MG63 (cell line): ENCODE measurements at regions not wholly inside any gene's neighbourhood (a gene's known extent, or its start where the extent isn't known, plus 50 kb on each side); places are given as distances from the start of the nearest gene placed in this dataset.

ENCODE experiments used
- DNase-seq: peaks from one replicate; pipeline ENCODE4 v3.0.0-alpha.2; 2020
- H3K27me3 ChIP-seq: fragments of 250-450 bp; sonication (Bioruptor Pico); 2 replicates; pipeline ENCODE4 v1.5.1; 2020; ENCODE audit warnings: mild to moderate bottlenecking, moderate library complexity
- H3K36me3 ChIP-seq: fragments of 250-450 bp; sonication (Bioruptor Pico); 2 replicates; pipeline ENCODE4 v1.5.1; 2020; ENCODE audit warnings: mild to moderate bottlenecking, moderate library complexity
- H3K4me3 ChIP-seq: fragments of 250-450 bp; sonication (Bioruptor Pico); 2 replicates; pipeline ENCODE4 v1.5.1; 2020; ENCODE audit warnings: mild to moderate bottlenecking, moderate library complexity
- H3K9me3 ChIP-seq: fragments of 250-450 bp; sonication (Bioruptor Pico); 2 replicates; pipeline ENCODE4 v1.5.1; 2020; ENCODE audit warnings: mild to moderate bottlenecking, moderate library complexity

GRCh38 chr20:40459299-40459698 lies 229.7 kb downstream of the MAFB start:
- Histone ChIP-seq H3K27me3 (no peaks in the 10 kb centered on the region; the same call in 1 of the 2 replicates), H3K9me3 (no peaks in the 10 kb centered on the region), H3K4me3 (no peak overlapping the region), H3K36me3 (no peaks in the 10 kb centered on the region)
- DNase-seq, result no peak

DNA sequence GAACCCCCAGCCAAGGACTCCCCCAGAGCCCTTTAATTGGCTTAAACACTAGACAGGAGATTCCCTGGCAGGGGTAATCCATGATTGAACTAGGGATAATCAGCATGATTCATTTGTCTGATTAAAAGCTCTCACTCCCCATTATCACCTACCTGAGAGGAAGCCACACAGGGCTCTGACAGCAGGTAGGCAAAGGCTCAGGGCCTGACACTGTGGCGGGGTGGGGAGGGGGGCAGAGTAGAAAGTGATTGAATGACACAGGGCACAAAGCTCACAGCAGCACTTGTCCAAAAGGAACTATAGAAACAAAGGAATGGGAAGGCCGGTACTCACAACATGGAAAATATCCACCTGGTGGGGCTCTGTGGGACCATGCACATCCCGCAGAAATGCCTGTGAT lies 231.6 kb downstream of the MAFB start:
- no peak overlapping the region for H3K4me3 ChIP-seq
- H3K9me3 ChIP-seq, result no peaks in the 10 kb centered on the region
- DNase-seq, result no peak
- H3K36me3 ChIP-seq, result no peaks in the 10 kb centered on the region
- no peaks in the 10 kb centered on the region; the same call in 1 of the 2 replicates for H3K27me3 ChIP-seq

GRCh38 chr20:40452758-40453157 lies 236.3 kb downstream of the MAFB start:
- no peaks in the 10 kb centered on the region; the same call in 1 of the 2 replicates for H3K27me3 ChIP-seq
- DNase-seq, result no peak
- H3K36me3 ChIP-seq, result no peaks in the 10 kb centered on the region
- no peaks in the 10 kb centered on the region for H3K9me3 ChIP-seq
- H3K4me3 ChIP-seq, result no peak overlapping the region

GRCh38 chr20:40451552-40451951 lies 237.5 kb downstream of the MAFB start:
- H3K27me3 ChIP-seq, result no peaks in the 10 kb centered on the region; the same call in 1 of the 2 replicates
- no peaks in the 10 kb centered on the region for H3K36me3 ChIP-seq
- no peak for DNase-seq
- H3K4me3 ChIP-seq, result no peak overlapping the region
- H3K9me3 ChIP-seq, result no peaks in the 10 kb centered on the region

GRCh38 chr20:40449974-40450616 lies 238.9 kb downstream of the MAFB start:
- no peaks in the 10 kb centered on the region for H3K9me3 ChIP-seq
- no peak for DNase-seq

DNA sequence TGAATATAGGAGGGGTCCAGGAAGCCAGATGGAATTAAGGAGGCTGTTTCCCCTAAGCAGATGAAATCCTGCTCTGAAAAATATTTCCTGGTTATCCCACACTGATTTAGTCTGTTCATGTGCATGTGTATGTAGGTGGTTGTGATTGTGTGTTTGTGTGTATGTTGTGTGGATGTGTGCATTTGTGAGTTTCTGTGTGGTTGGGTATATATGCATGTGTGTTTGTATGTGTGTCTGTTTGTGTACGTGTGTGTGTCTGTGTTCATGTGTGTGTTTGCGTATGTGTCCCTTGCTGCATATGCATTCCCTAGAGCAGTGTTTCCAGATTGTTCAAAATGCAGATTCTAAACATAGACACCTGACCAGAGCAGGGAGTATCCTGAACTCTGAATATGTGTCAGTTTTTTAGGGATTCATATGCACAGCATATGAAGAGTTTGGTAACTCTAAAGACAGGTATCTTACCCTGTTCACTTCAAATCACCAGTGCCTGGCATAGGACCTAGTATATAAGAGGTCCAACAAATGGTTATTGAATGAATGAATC lies 239.8 kb downstream of the MAFB start:
- Histone ChIP-seq H3K9me3 (no peaks in the 10 kb centered on the region), H3K36me3 (no peaks in the 10 kb centered on the region), H3K4me3 (no peak overlapping the region), H3K27me3 (no peaks in the 10 kb centered on the region)
- no peak for DNase-seq

More at GRCh38 chr20:40449974-40450616, 238.9 kb downstream of the MAFB start:
- H3K27me3 ChIP-seq, result no peaks in the 10 kb centered on the region; the same call in 1 of the 2 replicates
- H3K4me3 ChIP-seq, result no peak overlapping the region
- H3K36me3 ChIP-seq, result no peaks in the 10 kb centered on the region

GRCh38 chr20:40446888-40447287 lies 242.1 kb downstream of the MAFB start:
- H3K27me3 ChIP-seq, result no peaks in the 10 kb centered on the region
- no peak overlapping the region for H3K4me3 ChIP-seq
- no peaks in the 10 kb centered on the region for H3K36me3 ChIP-seq
- no peaks in the 10 kb centered on the region for H3K9me3 ChIP-seq
- DNase-seq, result no peak

DNA sequence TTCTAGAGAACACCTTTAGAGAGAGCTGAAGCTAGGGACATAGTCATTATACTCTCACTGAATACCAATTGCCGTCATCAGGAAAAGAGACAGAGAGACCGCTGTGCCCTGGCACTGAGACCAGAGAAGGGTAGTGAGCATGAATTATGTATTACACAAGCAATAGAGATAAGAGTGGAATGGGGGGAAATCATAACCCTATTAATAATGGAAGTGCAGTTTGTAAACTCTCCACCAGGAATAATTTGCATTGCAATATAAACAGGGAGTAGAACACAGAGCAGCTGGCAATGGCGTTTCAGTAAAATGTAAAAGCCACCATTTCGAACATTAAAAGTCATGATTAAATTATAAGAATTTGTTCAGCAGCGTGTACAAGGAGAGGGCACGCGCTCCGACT lies 244.5 kb downstream of the MAFB start:
- Histone ChIP-seq H3K9me3 (no peaks in the 10 kb centered on the region), H3K27me3 (no peaks in the 10 kb centered on the region), H3K36me3 (no peaks in the 10 kb centered on the region), H3K4me3 (no peak overlapping the region)
- DNase-seq, result no peak

DNA sequence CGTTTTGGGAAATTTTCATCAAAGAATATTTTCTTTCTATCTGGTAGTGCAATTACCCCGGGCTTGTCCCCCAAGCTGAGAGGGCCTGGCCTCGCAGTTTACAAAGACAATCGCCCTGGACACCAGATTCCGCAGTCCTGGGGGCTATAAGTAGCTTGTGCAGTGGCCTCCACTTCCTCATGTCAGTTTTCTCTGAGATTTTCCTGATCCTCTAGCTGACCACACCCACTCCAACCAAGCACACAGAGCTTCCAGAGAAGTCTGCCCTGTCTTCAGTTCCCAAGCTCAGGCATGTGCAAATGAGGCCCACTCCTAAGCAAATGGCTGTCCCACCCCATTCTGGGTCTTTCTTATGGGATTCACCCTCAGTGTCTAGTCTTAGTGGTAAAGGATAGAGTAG lies 245.3 kb downstream of the MAFB start:
- Histone ChIP-seq H3K27me3 (no peaks in the 10 kb centered on the region), H3K4me3 (no peak overlapping the region), H3K9me3 (no peaks in the 10 kb centered on the region), H3K36me3 (no peaks in the 10 kb centered on the region)
- no peak for DNase-seq

- Histone ChIP-seq H3K27me3 (no peaks in the 10 kb centered on the region), H3K36me3 (no peaks in the 10 kb centered on the region), H3K9me3 (no peaks in the 10 kb centered on the region), H3K4me3 (no peak overlapping the region)
- peak; percentile 45 for DNase-seq
These were observed 246.7 kb downstream of the MAFB start for GRCh38 chr20:40442181-40442963.

GRCh38 chr20:40441771-40442170 lies 247.3 kb downstream of the MAFB start:
- no peaks in the 10 kb centered on the region for H3K27me3 ChIP-seq
- DNase-seq, result no peak
- no peak overlapping the region for H3K4me3 ChIP-seq
- H3K9me3 ChIP-seq, result no peaks in the 10 kb centered on the region
- H3K36me3 ChIP-seq, result no peaks in the 10 kb centered on the region

GRCh38 chr20:40438161-40438830 lies 250.7 kb downstream of the MAFB start:
- DNase-seq, result no peak

GRCh38 chr20:40436011-40436410 lies 253.0 kb downstream of the MAFB start:
- no peaks in the 10 kb centered on the region for H3K36me3 ChIP-seq
- H3K27me3 ChIP-seq, result no peaks in the 10 kb centered on the region
- no peaks in the 10 kb centered on the region for H3K9me3 ChIP-seq
- no peak overlapping the region for H3K4me3 ChIP-seq
- DNase-seq, result no peak

More at GRCh38 chr20:40438161-40438830, 250.7 kb downstream of the MAFB start:
- Histone ChIP-seq H3K27me3 (no peaks in the 10 kb centered on the region), H3K36me3 (no peaks in the 10 kb centered on the region), H3K4me3 (no peak overlapping the region), H3K9me3 (no peaks in the 10 kb centered on the region)

GRCh38 chr20:40435146-40435895 lies 253.7 kb downstream of the MAFB start:
- no peak overlapping the region for H3K4me3 ChIP-seq
- H3K27me3 ChIP-seq, result no peaks in the 10 kb centered on the region
- no peaks in the 10 kb centered on the region for H3K9me3 ChIP-seq
- no peak for DNase-seq
- no peaks in the 10 kb centered on the region for H3K36me3 ChIP-seq

DNA sequence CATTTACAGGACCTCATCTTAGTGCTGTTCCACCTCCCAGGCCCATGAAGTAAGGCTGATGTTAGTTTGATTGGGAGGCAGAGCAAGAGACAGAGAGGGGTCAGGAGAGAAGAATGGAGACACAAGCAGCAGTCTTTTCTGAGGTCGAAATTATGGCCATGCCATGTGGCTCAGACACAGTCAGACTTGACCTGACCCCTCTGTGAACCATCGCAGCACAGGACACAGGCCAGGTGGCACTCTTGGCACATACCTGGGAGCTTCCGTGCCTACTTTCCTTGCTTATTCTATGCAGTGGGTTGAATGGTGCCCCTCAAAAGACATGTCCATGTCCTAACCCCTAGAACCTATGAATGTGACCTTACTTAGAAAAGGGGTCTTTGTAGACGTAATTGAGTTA lies 254.9 kb downstream of the MAFB start:
- no peak for DNase-seq
- H3K36me3 ChIP-seq, result no peaks in the 10 kb centered on the region
- no peak overlapping the region for H3K4me3 ChIP-seq
- H3K27me3 ChIP-seq, result no peaks in the 10 kb centered on the region
- H3K9me3 ChIP-seq, result no peaks in the 10 kb centered on the region

DNA sequence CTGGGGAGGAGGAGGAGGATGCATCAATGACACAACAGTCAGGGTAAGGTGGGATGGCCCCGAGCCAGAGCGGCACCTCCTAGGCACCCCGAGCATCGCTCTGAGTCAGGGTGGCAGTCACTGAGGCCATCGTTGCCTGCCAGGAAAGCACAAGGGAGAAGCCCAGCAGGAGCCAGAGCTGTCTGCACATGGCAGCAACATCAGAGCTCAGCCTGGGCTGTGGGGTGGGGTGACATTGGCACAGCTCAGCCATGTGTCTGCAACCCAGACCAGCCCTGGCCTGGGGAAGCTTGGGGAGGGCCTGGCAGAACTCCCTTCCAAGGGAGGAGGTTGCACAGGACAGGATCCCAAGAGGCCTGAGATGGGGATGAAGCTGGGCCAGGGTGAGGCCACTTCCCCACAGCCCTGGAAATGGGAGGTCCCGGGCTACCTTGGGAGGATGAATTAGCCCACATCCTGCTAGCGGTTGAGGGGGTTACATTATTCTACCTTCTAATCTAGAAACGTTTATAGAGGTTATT lies 255.6 kb downstream of the MAFB start:
- H3K27me3 ChIP-seq, result no peaks in the 10 kb centered on the region
- no peaks in the 10 kb centered on the region for H3K36me3 ChIP-seq
- no peak for DNase-seq
- no peaks in the 10 kb centered on the region for H3K9me3 ChIP-seq
- H3K4me3 ChIP-seq, result no peak overlapping the region
